HG03159 (cell line): ENCODE measurements at regions not wholly inside any gene's neighbourhood (a gene's known extent, or its start where the extent isn't known, plus 50 kb on each side); places are given as distances from the start of the nearest gene placed in this dataset.
A peak's percentile ranks its signal among the peaks of the same experiment; 100 is the strongest.

ENCODE experiments used
- ATAC-seq: cut with Tn5 transposase; IDR thresholded peaks from one replicate; pipeline ENCODE4 v1.9.1; 2021; ENCODE audit warnings: mild to moderate bottlenecking, moderate library complexity; ENCODE audit not compliant: unreplicated experiment

- no peak for ATAC-seq
Observed at GRCh38 chr4:181312066-181312465, 931.1 kb upstream of the TENM3 start.

DNA sequence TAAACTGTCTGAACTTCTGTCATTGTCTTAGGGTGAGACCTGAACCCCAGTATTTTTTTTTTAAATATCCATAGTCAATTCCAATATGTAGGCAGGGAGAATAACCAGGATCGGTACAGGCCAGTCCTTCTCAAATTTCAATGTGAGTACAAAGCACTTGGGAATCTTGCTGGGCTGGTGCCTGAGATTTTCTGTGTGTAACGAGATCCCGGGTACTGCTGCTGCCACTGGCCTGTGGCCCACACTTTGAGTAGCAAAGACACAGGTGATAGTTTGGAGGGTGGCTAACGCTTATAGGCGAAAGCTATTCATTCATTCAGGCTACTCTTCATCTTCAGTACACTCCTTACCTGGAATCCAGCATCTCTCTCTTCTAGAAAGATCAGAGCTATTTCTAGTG, 923.6 kb upstream of the TENM3 start:
- no peak for ATAC-seq

GRCh38 chr4:181323061-181323460, 920.1 kb upstream of the TENM3 start:
- ATAC-seq: peak; percentile 72

- ATAC-seq: no peak
Observed at GRCh38 chr4:181330654-181331201, 912.5 kb upstream of the TENM3 start.

- ATAC-seq: no peak
Observed at GRCh38 chr4:181331214-181331613, 912.0 kb upstream of the TENM3 start.

DNA sequence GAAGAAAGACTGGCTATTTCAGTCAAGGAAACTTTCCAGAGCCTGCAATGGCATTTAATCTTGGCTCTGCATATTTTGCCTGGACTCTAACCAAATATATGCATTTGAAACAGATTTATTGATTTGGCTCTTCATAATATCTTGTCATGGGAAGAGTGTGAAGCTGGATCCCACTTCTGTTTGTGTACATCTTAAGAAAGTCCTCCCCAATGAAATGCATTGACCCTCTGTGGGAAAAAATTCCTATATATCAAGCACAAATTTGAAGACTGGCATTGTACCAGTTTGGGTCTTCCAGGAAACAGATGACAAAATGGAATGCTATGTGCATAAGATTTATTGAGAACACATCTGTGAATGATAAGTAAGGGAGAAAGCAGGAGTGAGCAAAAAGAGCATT, 897.3 kb upstream of the TENM3 start:
- no peak for ATAC-seq

DNA sequence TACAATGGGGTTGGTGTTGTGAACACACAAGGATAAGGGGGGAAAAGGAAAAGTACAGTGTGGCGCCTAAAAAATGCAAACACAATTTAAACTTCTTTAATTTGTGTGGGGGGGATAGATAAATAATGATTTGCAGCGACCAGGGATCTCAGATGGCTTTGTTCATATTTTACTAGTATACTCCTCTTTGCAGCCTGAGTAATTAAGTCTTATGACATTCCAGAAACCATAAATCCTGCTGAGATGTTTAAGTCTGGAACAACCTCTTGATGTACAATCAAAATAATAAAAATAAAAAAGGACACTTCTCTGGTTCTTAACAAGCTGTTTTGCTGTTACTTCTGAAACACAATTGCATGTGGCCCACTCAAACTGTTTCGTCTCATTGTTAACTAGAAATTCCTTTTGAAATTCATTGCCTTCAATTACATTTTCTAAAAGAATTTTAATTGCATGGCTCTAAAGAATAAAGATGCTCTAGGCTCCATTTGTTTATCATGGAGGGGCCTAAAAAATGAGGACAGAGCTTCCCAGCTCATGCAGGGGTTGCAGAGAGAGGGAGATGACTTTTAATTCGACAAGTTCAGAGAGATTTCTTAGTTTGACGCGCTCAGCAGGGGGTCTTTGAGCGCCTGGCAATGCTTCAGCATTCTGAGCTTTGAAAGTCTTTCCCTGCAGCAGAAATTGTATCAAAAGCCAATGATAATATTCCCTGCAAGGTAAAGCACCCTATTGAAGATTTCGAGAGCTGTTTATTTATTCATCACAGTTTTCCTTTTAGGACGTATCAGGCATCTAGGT, 892.4 kb upstream of the TENM3 start:
- ATAC-seq: no peak

GRCh38 chr4:181364504-181364903, 878.7 kb upstream of the TENM3 start:
- no peak for ATAC-seq

- no peak for ATAC-seq
Observed at GRCh38 chr4:181365671-181366070, 877.5 kb upstream of the TENM3 start.

DNA sequence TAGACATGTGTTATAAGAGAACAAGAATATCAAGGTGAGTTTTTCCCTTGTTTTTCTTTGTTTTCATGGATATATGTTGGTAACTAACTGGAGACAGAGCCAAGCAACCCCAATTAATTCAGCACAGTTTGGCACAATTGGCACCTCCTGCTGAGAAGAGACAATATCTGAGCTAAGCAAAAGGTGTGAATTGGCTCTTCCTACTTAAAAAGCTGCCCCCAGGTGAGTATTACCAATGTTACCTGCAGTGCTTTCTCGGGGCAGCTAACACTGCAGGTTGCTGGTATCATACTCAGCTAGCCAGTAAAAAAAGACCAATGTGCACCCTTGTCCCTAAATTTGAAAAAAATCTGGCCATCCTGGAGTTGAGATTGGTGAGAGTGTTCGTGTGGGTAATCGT, 871.2 kb upstream of the TENM3 start:
- ATAC-seq: no peak

- ATAC-seq: no peak
Observed at GRCh38 chr4:181376058-181376457, 867.1 kb upstream of the TENM3 start.

DNA sequence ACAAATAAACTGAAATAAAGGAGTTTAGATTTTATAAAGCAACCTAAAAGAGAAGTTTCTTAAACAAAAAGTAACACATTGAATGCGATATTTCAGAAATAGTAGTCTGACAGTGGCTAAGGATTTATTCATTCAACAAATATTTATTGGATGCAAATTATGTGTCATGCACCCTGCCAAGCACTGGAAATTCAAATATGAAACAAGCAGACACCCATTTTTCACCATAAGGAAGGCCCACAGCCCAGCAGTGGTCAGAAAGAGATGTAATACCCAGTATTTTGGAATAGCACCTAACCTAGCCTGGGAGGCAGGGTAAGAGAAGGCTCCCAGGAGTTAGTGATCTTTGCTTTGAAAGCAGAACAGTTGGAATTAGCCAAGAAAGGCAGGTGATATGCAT, 855.1 kb upstream of the TENM3 start:
- ATAC-seq: no peak

GRCh38 chr4:181416966-181417365, 826.2 kb upstream of the TENM3 start:
- ATAC-seq: no peak

GRCh38 chr4:181418496-181418895, 824.7 kb upstream of the TENM3 start:
- no peak for ATAC-seq

DNA sequence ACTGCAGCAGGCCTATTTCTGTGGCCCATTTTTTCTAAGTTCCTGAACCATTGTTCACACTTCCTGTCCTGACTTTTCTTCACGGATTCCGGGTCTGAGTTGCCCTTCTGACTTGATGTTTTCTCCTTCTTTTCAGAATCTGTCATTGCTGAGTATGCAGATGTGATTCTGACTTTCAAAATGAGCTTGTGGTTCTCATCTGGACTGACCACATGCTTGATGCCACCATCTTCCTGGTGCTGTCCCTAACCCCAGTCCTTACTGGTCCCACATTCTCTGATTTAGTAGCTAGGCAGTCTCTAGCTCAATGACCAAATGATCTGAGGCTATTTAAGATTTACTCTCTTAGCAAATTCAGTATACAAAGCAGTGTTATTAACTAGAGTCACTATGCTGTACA, 822.3 kb upstream of the TENM3 start:
- no peak for ATAC-seq

DNA sequence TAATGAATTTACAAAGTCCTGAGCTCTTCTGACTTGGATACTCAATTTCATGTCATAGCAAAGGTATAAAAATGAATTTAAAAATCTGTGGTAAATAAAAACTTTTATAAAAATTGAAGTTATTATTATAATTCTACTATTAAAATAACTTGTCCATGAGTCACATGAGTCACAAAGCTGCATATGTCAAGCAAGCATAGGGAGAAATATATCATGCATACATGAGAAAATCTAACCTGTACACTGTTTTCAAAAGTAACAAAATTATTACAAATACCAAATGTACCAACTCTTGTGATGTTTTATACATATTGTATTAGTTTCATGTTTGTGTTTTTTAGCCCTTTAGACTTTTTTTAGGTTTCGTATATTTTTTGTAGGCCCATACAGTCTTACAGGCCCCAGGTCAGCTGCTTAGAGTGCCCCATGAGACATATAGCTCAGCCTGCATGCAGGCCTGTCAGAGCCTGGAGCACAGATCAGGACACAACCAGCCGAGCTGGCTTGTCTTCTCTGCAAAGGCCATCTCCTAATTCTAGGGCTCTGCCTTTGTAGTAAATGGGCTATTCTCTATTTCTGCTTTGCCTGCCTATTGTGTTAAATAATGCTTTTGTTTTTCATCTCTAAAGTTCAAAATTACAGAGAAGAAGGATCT, 818.7 kb upstream of the TENM3 start:
- ATAC-seq: no peak

DNA sequence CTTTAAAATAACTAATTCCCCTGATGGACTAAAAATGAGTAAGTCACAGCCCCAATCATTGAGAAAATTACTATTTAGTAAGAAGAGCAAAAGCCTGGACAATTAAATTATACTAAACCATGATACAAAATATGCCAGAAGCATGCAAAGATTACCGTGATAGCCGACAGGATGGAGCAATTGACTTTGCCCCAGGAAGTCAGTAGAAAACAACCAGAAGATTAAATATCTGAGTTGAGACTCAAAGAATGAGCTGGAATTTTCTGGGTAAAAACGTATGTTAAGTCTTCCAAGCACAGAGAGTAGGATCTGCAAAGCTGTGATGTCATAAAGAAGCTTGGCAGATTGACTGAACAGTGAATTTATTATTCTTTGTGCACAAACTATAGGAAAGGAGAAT, 816.1 kb upstream of the TENM3 start:
- no peak for ATAC-seq

- ATAC-seq: no peak
Observed at GRCh38 chr4:181431006-181431405, 812.2 kb upstream of the TENM3 start.

DNA sequence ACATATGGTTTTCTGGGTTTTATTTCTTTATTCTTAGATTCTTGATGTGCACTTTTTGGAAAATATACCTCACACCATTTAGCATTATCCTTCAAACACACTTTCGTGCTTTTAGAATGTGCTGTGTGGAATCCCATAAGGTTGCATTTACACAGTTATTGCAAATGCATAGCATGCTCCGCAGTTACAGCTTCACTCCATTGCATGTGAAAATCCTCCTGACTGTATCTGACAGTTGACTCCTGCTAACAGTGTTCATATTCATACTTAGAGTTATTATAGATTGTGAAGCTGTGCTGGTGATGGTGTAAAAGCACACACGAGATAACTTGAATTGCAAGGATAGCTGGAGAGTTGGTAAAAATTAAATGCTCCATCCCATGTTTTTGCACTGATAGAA, 811.5 kb upstream of the TENM3 start:
- ATAC-seq: no peak

GRCh38 chr4:181432335-181432734, 810.9 kb upstream of the TENM3 start:
- ATAC-seq: no peak

- ATAC-seq: no peak
Observed at GRCh38 chr4:181437895-181438294, 805.3 kb upstream of the TENM3 start.

- no peak for ATAC-seq
Observed at GRCh38 chr4:181438641-181439040, 804.6 kb upstream of the TENM3 start.
